Lower lobe of right lung (tissue), 2 donors: ENCODE measurements at regions not wholly inside any gene's neighbourhood (a gene's known extent, or its start where the extent isn't known, plus 50 kb on each side); places are given as distances from the start of the nearest gene placed in this dataset.

ENCODE experiments used
- ATAC-seq, 2 donors: fragments of 200-7000 bp; cut with Tn5 transposase; one replicate each; pipeline ENCODE4 v1.9.1; 2020 to 2022; ENCODE audit warnings: mild to moderate bottlenecking in 2 of 2, moderate library complexity in 2 of 2
- DNase-seq: peaks from one replicate; pipeline ENCODE4 v3.0.0-alpha.2; 2020
- H3K27ac ChIP-seq: fragments of 200-600 bp; one replicate; pipeline ENCODE4 v1.8.0; 2022
- H3K27me3 ChIP-seq: fragments of 200-600 bp; one replicate; pipeline ENCODE4 v1.8.0; 2022; ENCODE audit warnings: low read depth
- H3K36me3 ChIP-seq: fragments of 200-600 bp; one replicate; pipeline ENCODE4 v1.8.0; 2022; ENCODE audit warnings: mild to moderate bottlenecking
- H3K4me1 ChIP-seq: fragments of 200-600 bp; one replicate; pipeline ENCODE4 v1.8.0; 2022
- H3K4me3 ChIP-seq: fragments of 200-600 bp; one replicate; pipeline ENCODE4 v1.8.0; 2022; ENCODE audit warnings: mild to moderate bottlenecking
- H3K9me3 ChIP-seq: fragments of 200-600 bp; one replicate; pipeline ENCODE4 v1.8.0; 2022
- intact Hi-C: fragments of 100-400 bp; cut with DNase I; formaldehyde crosslinking; loops from one replicate; pipeline ENCODE4 v1.11.0; 2022
- TF ChIP-seq, protein P1 (sequence below): fragments of 200-600 bp; IDR thresholded peaks from one replicate; pipeline ENCODE4 v1.8.0; 2022; ENCODE audit warnings: antibody characterized with exemption, mild to moderate bottlenecking
- donor health status: DM: no; HTN: yes; CAD: no; lungs with severe emphysema.

- H3K36me3 ChIP-seq: no peaks in the 10 kb centered on the region
- no peaks in the 10 kb centered on the region for H3K4me1 ChIP-seq
- no peaks in the 10 kb centered on the region for H3K27me3 ChIP-seq
- ATAC-seq (no peak), DNase-seq (no peak)
- H3K9me3 ChIP-seq: peaks cover 14% of the 10 kb centered on the region
- no peak overlapping the region for H3K4me3 ChIP-seq
- TF ChIP-seq, protein P1, sequence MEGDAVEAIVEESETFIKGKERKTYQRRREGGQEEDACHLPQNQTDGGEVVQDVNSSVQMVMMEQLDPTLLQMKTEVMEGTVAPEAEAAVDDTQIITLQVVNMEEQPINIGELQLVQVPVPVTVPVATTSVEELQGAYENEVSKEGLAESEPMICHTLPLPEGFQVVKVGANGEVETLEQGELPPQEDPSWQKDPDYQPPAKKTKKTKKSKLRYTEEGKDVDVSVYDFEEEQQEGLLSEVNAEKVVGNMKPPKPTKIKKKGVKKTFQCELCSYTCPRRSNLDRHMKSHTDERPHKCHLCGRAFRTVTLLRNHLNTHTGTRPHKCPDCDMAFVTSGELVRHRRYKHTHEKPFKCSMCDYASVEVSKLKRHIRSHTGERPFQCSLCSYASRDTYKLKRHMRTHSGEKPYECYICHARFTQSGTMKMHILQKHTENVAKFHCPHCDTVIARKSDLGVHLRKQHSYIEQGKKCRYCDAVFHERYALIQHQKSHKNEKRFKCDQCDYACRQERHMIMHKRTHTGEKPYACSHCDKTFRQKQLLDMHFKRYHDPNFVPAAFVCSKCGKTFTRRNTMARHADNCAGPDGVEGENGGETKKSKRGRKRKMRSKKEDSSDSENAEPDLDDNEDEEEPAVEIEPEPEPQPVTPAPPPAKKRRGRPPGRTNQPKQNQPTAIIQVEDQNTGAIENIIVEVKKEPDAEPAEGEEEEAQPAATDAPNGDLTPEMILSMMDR: no peak
- H3K27ac ChIP-seq: no peak overlapping the region
- intact Hi-C loops: no loop called here
Measured at GRCh38 chr15:38150794-38151193, 101.8 kb upstream of the SPRED1 start.

DNA sequence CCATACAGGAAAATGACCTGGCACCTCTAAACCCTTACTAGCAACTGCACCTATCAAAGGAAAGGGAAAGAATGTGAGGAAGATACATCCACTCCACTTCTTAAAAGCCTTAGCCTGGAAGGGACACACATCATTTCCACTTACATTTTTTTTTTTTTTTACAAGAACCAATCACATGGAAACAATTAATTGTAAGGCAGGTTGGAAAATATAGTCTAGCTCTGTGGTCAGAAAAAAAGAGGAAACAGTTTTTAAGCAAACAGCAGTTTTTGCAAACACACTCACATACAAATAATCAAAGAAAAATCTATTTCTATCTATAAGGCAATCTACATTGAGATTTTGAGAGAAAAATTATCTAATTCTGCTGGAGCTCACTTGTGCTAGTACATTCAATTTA is 98.9 kb upstream of the SPRED1 start:
- intact Hi-C loops: no loop called here
- DNase-seq: no peak

DNA sequence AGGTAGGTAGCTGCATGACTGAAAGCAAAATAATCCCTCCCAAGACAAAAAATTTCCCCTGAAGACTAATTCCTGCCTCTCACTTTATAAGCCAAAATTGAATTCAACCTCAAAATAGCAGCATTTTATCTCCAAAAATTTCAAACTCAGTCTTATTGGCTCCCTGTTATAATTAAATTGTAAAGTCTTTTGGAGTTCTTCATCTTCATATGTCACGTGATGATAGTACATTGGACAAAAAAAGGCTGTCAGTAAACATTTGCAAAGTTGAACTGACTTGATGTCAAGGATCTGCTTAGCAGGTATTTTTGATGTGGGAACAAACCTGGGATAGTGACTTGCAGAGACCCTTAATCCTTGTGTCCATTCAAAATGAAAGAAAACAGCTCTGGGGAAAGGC is 98.4 kb upstream of the SPRED1 start:
- H3K4me3 ChIP-seq: no peak overlapping the region
- peaks cover 14% of the 10 kb centered on the region for H3K9me3 ChIP-seq
- intact Hi-C loops: no loop called here
- H3K36me3 ChIP-seq: no peaks in the 10 kb centered on the region
- DNase-seq: no peak
- ATAC-seq: no peak
- H3K27ac ChIP-seq: no peak overlapping the region
- no peaks in the 10 kb centered on the region for H3K27me3 ChIP-seq
- H3K4me1 ChIP-seq: no peaks in the 10 kb centered on the region
- TF ChIP-seq, protein P1: no peak

More for the DNA sequence above, 98.9 kb upstream of the SPRED1 start:
- H3K36me3 ChIP-seq: no peaks in the 10 kb centered on the region
- TF ChIP-seq, protein P1: no peak
- ATAC-seq: no peak
- H3K27ac ChIP-seq: no peak overlapping the region
- H3K4me1 ChIP-seq: no peaks in the 10 kb centered on the region
- H3K27me3 ChIP-seq: no peaks in the 10 kb centered on the region
- no peak overlapping the region for H3K4me3 ChIP-seq
- peaks cover 14% of the 10 kb centered on the region for H3K9me3 ChIP-seq

DNA sequence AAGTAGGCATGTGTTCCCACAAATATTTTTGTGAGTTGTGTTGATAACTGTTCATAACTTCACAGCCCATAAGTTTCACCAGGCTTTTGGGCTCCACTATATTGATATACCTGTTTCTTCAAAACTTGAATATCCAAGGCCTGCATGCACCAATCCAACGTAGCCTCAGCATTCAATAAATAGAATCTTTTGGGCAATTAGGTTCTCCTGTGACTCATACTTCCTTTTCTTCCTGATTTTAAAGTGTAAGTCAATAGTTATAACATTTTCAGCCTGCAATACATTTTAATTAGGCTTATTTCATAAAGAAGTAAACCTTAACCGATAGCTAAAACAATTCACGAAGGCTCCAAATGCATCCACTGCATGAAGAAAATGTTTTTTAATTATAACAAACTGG is 97.8 kb upstream of the SPRED1 start:
- intact Hi-C loops: no loop called here
- DNase-seq (no peak), ATAC-seq (no peak)
- no peaks in the 10 kb centered on the region for H3K36me3 ChIP-seq
- no peak overlapping the region for H3K27ac ChIP-seq
- peaks cover 14% of the 10 kb centered on the region for H3K9me3 ChIP-seq
- no peaks in the 10 kb centered on the region for H3K4me1 ChIP-seq
- no peaks in the 10 kb centered on the region for H3K27me3 ChIP-seq
- TF ChIP-seq, protein P1: no peak
- H3K4me3 ChIP-seq: no peak overlapping the region

DNA sequence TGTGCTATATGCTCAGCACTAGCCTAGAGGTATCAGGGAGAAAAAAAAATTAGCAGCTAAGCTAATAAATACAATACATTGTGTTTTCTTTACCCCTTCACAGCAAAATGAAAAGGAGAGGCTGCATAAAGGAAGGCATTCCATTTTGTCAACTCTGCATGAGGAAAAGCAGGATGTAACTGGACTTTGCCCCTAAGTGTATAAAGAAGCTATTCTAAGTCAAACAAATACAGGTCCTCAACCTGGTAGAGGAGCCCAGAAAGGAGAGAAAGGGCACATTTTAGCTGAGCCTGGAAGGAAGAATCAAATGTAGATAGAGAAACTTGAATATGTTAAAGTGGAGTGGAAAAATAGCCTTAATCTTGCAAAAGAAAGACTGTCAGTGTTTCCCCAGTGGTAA is 89.0 kb upstream of the SPRED1 start:
- TF ChIP-seq, protein P1: no peak
- DNase-seq: no peak

GRCh38 chr15:38164061-38164460 is 88.6 kb upstream of the SPRED1 start:
- no peak for DNase-seq
- no peaks in the 10 kb centered on the region for H3K4me1 ChIP-seq
- H3K4me3 ChIP-seq: no peak overlapping the region
- H3K27me3 ChIP-seq: no peaks in the 10 kb centered on the region
- no peaks in the 10 kb centered on the region for H3K36me3 ChIP-seq
- H3K27ac ChIP-seq: no peak overlapping the region
- TF ChIP-seq, protein P1: no peak
- intact Hi-C loops: no loop called here
- no peaks in the 10 kb centered on the region for H3K9me3 ChIP-seq
- ATAC-seq: no peak

More for the DNA sequence above, 89.0 kb upstream of the SPRED1 start:
- Histone ChIP-seq H3K9me3 (no peaks in the 10 kb centered on the region), H3K36me3 (no peaks in the 10 kb centered on the region), H3K27me3 (no peaks in the 10 kb centered on the region), H3K4me1 (no peaks in the 10 kb centered on the region), H3K27ac (no peak overlapping the region), H3K4me3 (no peak overlapping the region)
- intact Hi-C loops: no loop called here
- ATAC-seq: no peak
